ENCODE measurements at regions not wholly inside any gene's neighbourhood (a gene's known extent, or its start where the extent isn't known, plus 50 kb on each side); places are given as distances from the start of the nearest gene placed in this dataset.
"Not testable (repeated sequence)": the region's sequence is repeated elsewhere in the genome, so short reads cannot be mapped to it uniquely, and the experiment has no call there.

DNA sequence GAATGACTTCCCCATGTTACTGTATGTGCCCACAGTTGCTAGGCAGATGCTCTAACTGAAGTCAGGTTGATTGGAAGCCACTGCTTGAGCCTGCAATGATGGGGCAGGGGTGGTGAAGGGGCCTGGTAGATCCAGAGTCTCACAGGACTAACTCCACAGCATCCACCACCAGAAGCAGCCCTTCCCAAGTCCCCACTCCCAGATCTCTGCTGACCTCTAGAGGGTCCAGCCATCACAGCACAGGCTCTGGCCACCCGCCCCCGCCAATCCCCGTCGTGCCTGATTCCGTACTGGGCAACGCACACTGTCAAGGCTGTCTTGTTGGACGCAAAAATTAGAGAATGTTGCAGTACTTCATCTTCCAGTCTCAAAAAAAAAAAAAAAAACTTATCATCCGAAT lies 136.8 kb upstream of the PDE1C start:
- H3K4me3 ChIP-seq (ENCODE audit: low read depth, low read length) = no peak overlapping the region
- peak; percentile 19 for TF ChIP-seq CTCF (IDR thresholded peaks at IDR 0.05; ENCODE audit: insufficient read depth, low read depth, low read length)
- DNase-seq (ENCODE audit: low read depth) = no peak

- no peak for TF ChIP-seq CTCF (IDR thresholded peaks at IDR 0.05; ENCODE audit: insufficient read depth, low read depth, low read length)
- no peak for DNase-seq (ENCODE audit: low read depth)
- no peak overlapping the region for H3K4me3 ChIP-seq (ENCODE audit: low read depth, low read length)
These were observed 136.3 kb upstream of the PDE1C start for GRCh38 chr7:32206488-32206887.

GRCh38 chr7:32205298-32205824 lies 135.2 kb upstream of the PDE1C start:
- H3K4me3 ChIP-seq (ENCODE audit: low read depth, low read length); DNase-seq (ENCODE audit: low read depth): not testable (repeated sequence)

GRCh38 chr7:32204361-32205018 lies 134.3 kb upstream of the PDE1C start:
- peak; percentile 48 for TF ChIP-seq CTCF (IDR thresholded peaks at IDR 0.05; ENCODE audit: insufficient read depth, low read depth, low read length)
- H3K4me3 ChIP-seq (ENCODE audit: low read depth, low read length) = no peak overlapping the region
- peak; percentile 48 for DNase-seq (ENCODE audit: low read depth)

DNA sequence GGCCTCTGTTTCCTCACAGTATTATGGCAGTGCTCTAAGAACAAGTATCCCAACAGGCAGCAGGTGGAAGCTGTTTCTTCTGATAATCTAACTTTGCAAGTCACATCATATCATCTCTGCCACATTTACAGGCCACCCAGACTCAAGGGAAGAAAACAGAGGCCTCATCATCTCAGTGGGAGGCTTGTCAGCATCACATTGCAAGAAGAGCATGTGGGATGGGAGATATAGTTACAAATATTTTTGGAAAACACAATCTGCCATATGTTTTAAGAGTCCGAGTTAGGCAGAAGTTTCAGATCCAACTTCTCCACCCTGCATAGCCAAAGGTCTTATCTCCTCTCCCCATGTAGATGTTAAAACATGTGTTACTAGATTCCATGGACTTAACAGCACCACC lies 130.4 kb upstream of the PDE1C start:
- H3K4me3 ChIP-seq (ENCODE audit: low read depth, low read length) = no peak overlapping the region
- no peak for DNase-seq (ENCODE audit: low read depth)
- no peak for TF ChIP-seq CTCF (IDR thresholded peaks at IDR 0.05; ENCODE audit: insufficient read depth, low read depth, low read length)

GRCh38 chr7:32194537-32194936 lies 124.3 kb upstream of the PDE1C start:
- H3K4me3 ChIP-seq (ENCODE audit: low read depth, low read length) = no peak overlapping the region
- no peak for TF ChIP-seq CTCF (IDR thresholded peaks at IDR 0.05; ENCODE audit: insufficient read depth, low read depth, low read length)
- DNase-seq (ENCODE audit: low read depth) = no peak

GRCh38 chr7:32191305-32191704 lies 121.1 kb upstream of the PDE1C start:
- no peak overlapping the region for H3K4me3 ChIP-seq (ENCODE audit: low read depth, low read length)
- TF ChIP-seq CTCF (IDR thresholded peaks at IDR 0.05; ENCODE audit: insufficient read depth, low read depth, low read length) = no peak
- DNase-seq (ENCODE audit: low read depth) = no peak
